Lower leg skin (tissue), 4 donors: ENCODE measurements at regions not wholly inside any gene's neighbourhood (a gene's known extent, or its start where the extent isn't known, plus 50 kb on each side); places are given as distances from the start of the nearest gene placed in this dataset.

ENCODE experiments used
- DNase-seq, 2 donors: peaks; one replicate each; pipeline ENCODE4 v3.0.0-alpha.2; 2019; ENCODE audit warnings: low spot score in 2 of 2
- H3K4me3 ChIP-seq: fragments of 200-600 bp; sonication (generic); 2 replicates; pipeline ENCODE4 v1.5.1; 2017; ENCODE audit warnings: mild to moderate bottlenecking, low read depth; ENCODE audit not compliant: poor library complexity, severe bottlenecking
- CTCF ChIP-seq, 3 donors: fragments of 450-650 bp; IDR thresholded peaks; one replicate each; pipeline ENCODE4 v1.5.1; 2016; ENCODE audit warnings: antibody characterized with exemption in 3 of 3, mild to moderate bottlenecking in 3 of 3, moderate library complexity in 2 of 3
- POLR2A ChIP-seq, 2 donors: fragments of 450-650 bp; IDR thresholded peaks; one replicate each; pipeline ENCODE4 v1.6.1; 2016 to 2017; ENCODE audit warnings: antibody characterized with exemption in 2 of 2, mild to moderate bottlenecking in 1 of 2, moderate library complexity in 1 of 2
- WGBS, 2 donors: methylation state at CpG; one replicate each; pipeline ENCODE4 v1.1.5; 2018; 5-methylcytosine and 5-hydroxymethylcytosine counted together
- intact Hi-C: fragments of 100-400 bp; cut with DNase I; formaldehyde crosslinking; loops from one replicate; pipeline ENCODE4 v1.15.0; 2023; ENCODE audit warnings: low total_unique reads

GRCh38 chr1:8147956-8148355 lies 121.8 kb upstream of the ERRFI1 start:
- no peak for DNase-seq
- no peak for TF ChIP-seq POLR2A (IDR thresholded peaks at IDR 0.05)
- no peak for TF ChIP-seq CTCF (IDR thresholded peaks at IDR 0.05)
- H3K4me3 ChIP-seq = no peak overlapping the region
- 72 to 73% methylated on average over 1 of the region's 1 CpG for WGBS, 2 donors
- intact Hi-C loops = no loop called here

- no peak overlapping the region for H3K4me3 ChIP-seq
- DNase-seq = no peak
- TF ChIP-seq CTCF (IDR thresholded peaks at IDR 0.05) (no peak), POLR2A (IDR thresholded peaks at IDR 0.05) (no peak)
- WGBS, 2 donors = 96 to 97% methylated on average over 11 of the region's 11 CpGs
- intact Hi-C loops = no loop called here
Observed at GRCh38 chr1:8146257-8146855, 120.2 kb upstream of the ERRFI1 start.

- intact Hi-C loops = no loop called here
Observed at GRCh38 chr1:8145545-8146202, 119.6 kb upstream of the ERRFI1 start.

GRCh38 chr1:8144323-8144722 lies 118.2 kb upstream of the ERRFI1 start:
- H3K4me3 ChIP-seq = no peak overlapping the region
- DNase-seq = no peak
- intact Hi-C loops = no loop called here
- WGBS, 2 donors = 86 to 91% methylated on average over 13 of the region's 13 CpGs
- TF ChIP-seq CTCF (IDR thresholded peaks at IDR 0.05) (no peak), POLR2A (IDR thresholded peaks at IDR 0.05) (no peak)

More at GRCh38 chr1:8145545-8146202, 119.6 kb upstream of the ERRFI1 start:
- H3K4me3 ChIP-seq = no peak overlapping the region
- DNase-seq = no peak
- WGBS, 2 donors = 68 to 73% methylated on average over 8 of the region's 8 CpGs
- TF ChIP-seq POLR2A (IDR thresholded peaks at IDR 0.05) (no peak), CTCF (IDR thresholded peaks at IDR 0.05) (no peak)

- H3K4me3 ChIP-seq = no peak overlapping the region
- no peak for DNase-seq
- TF ChIP-seq POLR2A (IDR thresholded peaks at IDR 0.05) (no peak), CTCF (IDR thresholded peaks at IDR 0.05) (no peak)
- 72 to 78% methylated on average over 7 of the region's 7 CpGs for WGBS, 2 donors
- intact Hi-C loops = no loop called here
Observed at GRCh38 chr1:8142955-8143629, 117.0 kb upstream of the ERRFI1 start.
